ENCODE measurements at regions not wholly inside any gene's neighbourhood (a gene's known extent, or its start where the extent isn't known, plus 50 kb on each side); places are given as distances from the start of the nearest gene placed in this dataset.
"Not testable (repeated sequence)": the region's sequence is repeated elsewhere in the genome, so short reads cannot be mapped to it uniquely, and the experiment has no call there.

DNA sequence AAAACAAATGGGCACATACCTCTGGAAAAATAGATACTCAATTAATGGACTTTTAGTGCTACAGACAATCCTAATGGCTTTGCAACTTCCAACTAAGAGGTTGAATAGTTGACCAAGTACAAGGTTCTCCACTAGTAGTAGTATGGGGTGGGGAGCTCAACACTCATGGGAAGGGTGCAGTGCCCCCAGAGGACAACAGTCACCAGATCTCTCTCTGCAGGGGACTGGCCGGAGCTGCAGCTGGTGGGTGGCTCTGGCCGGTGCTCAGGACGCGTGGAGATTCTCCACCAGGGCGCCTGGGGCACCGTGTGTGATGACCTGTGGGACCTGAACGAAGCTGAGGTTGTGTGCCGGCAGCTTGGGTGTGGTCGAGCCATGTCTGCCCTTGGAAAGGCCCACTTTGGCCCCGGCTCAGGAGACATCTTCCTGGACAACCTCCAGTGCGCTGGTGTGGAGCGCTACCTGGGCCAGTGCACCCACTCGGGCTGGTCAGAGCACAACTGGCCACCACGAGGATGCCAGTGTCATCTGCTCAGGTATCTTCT lies 68.1 kb downstream of the CUZD1 start:
- no peak for DNase-seq (ENCODE audit: low read depth, low spot score)
- Histone ChIP-seq H3K9ac (ENCODE audit: control insufficient read depth, extremely low read depth, insufficient read depth, low read length) (no peak overlapping the region), H3K79me2 (ENCODE audit: control insufficient read depth, insufficient read depth, low read length) (no peaks in the 10 kb centered on the region), H3K36me3 (ENCODE audit: control insufficient read depth in 2 of 2, extremely low read depth in 1 of 2, insufficient read depth in 2 of 2, low read length in 2 of 2) (no peaks in the 10 kb centered on the region), H3K27me3 (ENCODE audit: control insufficient read depth, extremely low read depth, insufficient read depth, low read length) (peaks cover 12% of the 10 kb centered on the region), H3K4me1 (ENCODE audit: control insufficient read depth, extremely low read depth, insufficient read depth, low read length) (peaks cover 7% of the 10 kb centered on the region), H3K27ac (ENCODE audit: control insufficient read depth, insufficient read depth, low read length) (no peak overlapping the region), H3K4me3 (ENCODE audit: control insufficient read depth in 2 of 3, extremely low read depth in 1 of 3, insufficient read depth in 2 of 3, low read depth in 1 of 3, low read length in 3 of 3) (no peak overlapping the region), H4K20me1 (ENCODE audit: control insufficient read depth, extremely low read depth, insufficient read depth, low read length) (no peaks in the 10 kb centered on the region), H2AFZ (ENCODE audit: control insufficient read depth, low read length) (no peak overlapping the region), H3K9me3 (ENCODE audit: control insufficient read depth, low read depth, low read length) (no peaks in the 10 kb centered on the region), H3K9me1 (ENCODE audit: control insufficient read depth, extremely low read depth, insufficient read depth, low read length) (no peaks in the 10 kb centered on the region), H3K4me2 (ENCODE audit: control insufficient read depth, extremely low read depth, insufficient read depth, low read depth, low read length) (no peak overlapping the region)
- FAIRE-seq, result no peak
- dilution Hi-C loops (cut with MboI; ENCODE audit: extremely low pct_ligation_motif_present, low sequenced_read_pairs), result no loop called here
- TF ChIP-seq EZH2 (IDR thresholded peaks at IDR 0.05; ENCODE audit: low read length) (no peak), CTCF (optimal IDR thresholded peaks at IDR 0.05 in 1 of 3, IDR thresholded peaks at IDR 0.05 in 1 of 3, conservative IDR thresholded peaks at IDR 0.05 in 1 of 3; ENCODE audit: extremely low read depth in 1 of 3, insufficient read depth in 2 of 3, low read length in 3 of 3) (no peak)

DNA sequence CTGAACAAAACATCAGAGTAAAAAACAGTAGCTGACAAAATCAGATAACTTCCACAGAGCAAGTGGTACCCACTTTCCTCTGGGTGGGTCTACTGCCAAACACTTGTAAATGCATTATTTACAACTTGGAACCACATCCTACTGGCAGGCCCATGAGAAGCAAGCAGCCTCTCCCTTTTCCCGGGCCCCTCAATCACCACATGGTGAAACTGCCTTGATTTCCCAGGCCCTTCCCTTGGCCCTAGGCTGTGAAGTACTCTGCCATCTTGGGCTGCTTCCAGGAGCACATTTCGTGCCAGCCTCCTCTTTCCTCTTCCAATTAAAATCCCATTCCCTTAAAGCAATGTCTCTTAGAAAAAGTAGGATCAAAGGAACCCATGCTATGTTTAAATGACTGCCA lies 71.4 kb downstream of the CUZD1 start:
- H3K36me3 ChIP-seq (ENCODE audit: control insufficient read depth in 2 of 2, extremely low read depth in 1 of 2, insufficient read depth in 2 of 2, low read length in 2 of 2), result no peaks in the 10 kb centered on the region
- no peaks in the 10 kb centered on the region for H3K9me3 ChIP-seq (ENCODE audit: control insufficient read depth, low read depth, low read length)
- no peaks in the 10 kb centered on the region for H3K9me1 ChIP-seq (ENCODE audit: control insufficient read depth, extremely low read depth, insufficient read depth, low read length)
- dilution Hi-C loops (cut with MboI; ENCODE audit: extremely low pct_ligation_motif_present, low sequenced_read_pairs), result no loop called here
- no peaks in the 10 kb centered on the region for H3K79me2 ChIP-seq (ENCODE audit: control insufficient read depth, insufficient read depth, low read length)
- no peaks in the 10 kb centered on the region for H3K4me1 ChIP-seq (ENCODE audit: control insufficient read depth, extremely low read depth, insufficient read depth, low read length)
- no peak overlapping the region for H2AFZ ChIP-seq (ENCODE audit: control insufficient read depth, low read length)
- TF ChIP-seq EZH2 (IDR thresholded peaks at IDR 0.05; ENCODE audit: low read length) (no peak), CTCF (optimal IDR thresholded peaks at IDR 0.05 in 1 of 3, IDR thresholded peaks at IDR 0.05 in 1 of 3, conservative IDR thresholded peaks at IDR 0.05 in 1 of 3; ENCODE audit: extremely low read depth in 1 of 3, insufficient read depth in 2 of 3, low read length in 3 of 3) (no peak)
- DNase-seq (ENCODE audit: low read depth, low spot score), result no peak
- no peak overlapping the region for H3K27ac ChIP-seq (ENCODE audit: control insufficient read depth, insufficient read depth, low read length)
- FAIRE-seq, result no peak
- H3K4me2 ChIP-seq (ENCODE audit: control insufficient read depth, extremely low read depth, insufficient read depth, low read depth, low read length), result no peak overlapping the region
- peaks cover 12% of the 10 kb centered on the region for H3K27me3 ChIP-seq (ENCODE audit: control insufficient read depth, extremely low read depth, insufficient read depth, low read length)
- H4K20me1 ChIP-seq (ENCODE audit: control insufficient read depth, extremely low read depth, insufficient read depth, low read length), result no peaks in the 10 kb centered on the region
- no peak overlapping the region for H3K9ac ChIP-seq (ENCODE audit: control insufficient read depth, extremely low read depth, insufficient read depth, low read length)
- H3K4me3 ChIP-seq (ENCODE audit: control insufficient read depth in 2 of 3, extremely low read depth in 1 of 3, insufficient read depth in 2 of 3, low read depth in 1 of 3, low read length in 3 of 3), result no peak overlapping the region

DNA sequence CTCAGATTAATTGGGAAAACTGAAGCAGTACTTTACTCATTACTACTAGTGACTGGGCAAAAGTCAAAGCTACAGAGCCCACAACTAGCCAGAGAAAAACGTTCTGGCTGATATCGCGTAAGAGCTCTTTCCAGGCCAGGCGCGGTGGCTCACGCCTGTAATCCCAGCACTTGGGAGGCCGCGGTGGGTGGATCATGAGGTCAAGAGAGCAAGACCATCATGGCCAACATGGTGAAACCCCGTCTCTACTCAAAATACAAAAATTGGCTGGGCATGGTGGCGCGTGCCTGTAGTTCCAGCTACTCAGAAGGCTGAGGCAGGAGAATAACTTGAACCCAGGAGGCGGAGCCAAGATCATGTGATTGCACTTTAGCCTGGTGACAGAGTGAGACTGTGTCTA lies 71.8 kb upstream of the C10orf120 start:
- DNase-seq (ENCODE audit: low read depth, low spot score); H3K4me1 ChIP-seq (ENCODE audit: control insufficient read depth, extremely low read depth, insufficient read depth, low read length); dilution Hi-C loops (cut with MboI; ENCODE audit: extremely low pct_ligation_motif_present, low sequenced_read_pairs); H3K79me2 ChIP-seq (ENCODE audit: control insufficient read depth, insufficient read depth, low read length); H3K4me2 ChIP-seq (ENCODE audit: control insufficient read depth, extremely low read depth, insufficient read depth, low read depth, low read length); H3K9me3 ChIP-seq (ENCODE audit: control insufficient read depth, low read depth, low read length); H3K36me3 ChIP-seq (ENCODE audit: control insufficient read depth in 2 of 2, extremely low read depth in 1 of 2, insufficient read depth in 2 of 2, low read length in 2 of 2); H4K20me1 ChIP-seq (ENCODE audit: control insufficient read depth, extremely low read depth, insufficient read depth, low read length); H3K27ac ChIP-seq (ENCODE audit: control insufficient read depth, insufficient read depth, low read length); H3K27me3 ChIP-seq (ENCODE audit: control insufficient read depth, extremely low read depth, insufficient read depth, low read length); H3K9ac ChIP-seq (ENCODE audit: control insufficient read depth, extremely low read depth, insufficient read depth, low read length); H2AFZ ChIP-seq (ENCODE audit: control insufficient read depth, low read length); FAIRE-seq; H3K4me3 ChIP-seq (ENCODE audit: control insufficient read depth in 2 of 3, extremely low read depth in 1 of 3, insufficient read depth in 2 of 3, low read depth in 1 of 3, low read length in 3 of 3); H3K9me1 ChIP-seq (ENCODE audit: control insufficient read depth, extremely low read depth, insufficient read depth, low read length): not testable (repeated sequence)
